ENCODE measurements at regions not wholly inside any gene's neighbourhood (a gene's known extent, or its start where the extent isn't known, plus 50 kb on each side); places are given as distances from the start of the nearest gene placed in this dataset.

- ATAC-seq (no peak), DNase-seq (ENCODE audit: low spot score) (no peak)
- no peak overlapping the region for H3K4me3 ChIP-seq
- Mint-ChIP-seq H3K27ac (no peak overlapping the region; the same call in 1 of the 2 replicates), H3K9me3 (peaks cover 11% of the 10 kb centered on the region; the same call in 2 of the 3 replicates), H3K27me3 (ENCODE audit: insufficient read depth, low read depth, poor library complexity) (no peaks in the 10 kb centered on the region), H3K4me1 (no peaks in the 10 kb centered on the region), H3K36me3 (ENCODE audit: low read depth) (no peaks in the 10 kb centered on the region), H3K4me3 (no peak overlapping the region)
- no peaks in the 10 kb centered on the region for H3K36me3 ChIP-seq (ENCODE audit: insufficient read depth)
- H3K27ac ChIP-seq (ENCODE audit: low read depth): no peak overlapping the region
- TF ChIP-seq EZH2 (IDR thresholded peaks at IDR 0.05; ENCODE audit: low read depth, unreplicated experiment): no peak
- no peak for TF ChIP-seq CREB1 (CRISPR knock-in tag; IDR thresholded peaks at IDR 0.05; ENCODE audit: low read depth)
- no peaks in the 10 kb centered on the region for H3K27me3 ChIP-seq (ENCODE audit: insufficient read depth)
- H3F3A ChIP-seq (replicated peaks; ENCODE audit: low read depth): no peaks in the 10 kb centered on the region
- no peaks in the 10 kb centered on the region for H3K79me2 ChIP-seq (replicated peaks; ENCODE audit: insufficient read depth)
- H4K20me1 ChIP-seq (replicated peaks; ENCODE audit: insufficient read depth): no peaks in the 10 kb centered on the region
- H2AFZ ChIP-seq: no peak overlapping the region
- H3K4me1 ChIP-seq (ENCODE audit: insufficient read depth): no peaks in the 10 kb centered on the region
- H3K4me2 ChIP-seq: no peak overlapping the region
- H3K9me2 ChIP-seq (ENCODE audit: insufficient read depth): no peaks in the 10 kb centered on the region
Observed at GRCh38 chr21:16102113-16102512, 372.3 kb downstream of the USP25 start.

- H4K20me1 ChIP-seq (replicated peaks; ENCODE audit: insufficient read depth): no peaks in the 10 kb centered on the region
- no peaks in the 10 kb centered on the region for H3K27me3 ChIP-seq (ENCODE audit: insufficient read depth)
- no peaks in the 10 kb centered on the region for H3F3A ChIP-seq (replicated peaks; ENCODE audit: low read depth)
- DNase-seq (ENCODE audit: low spot score) (no peak), ATAC-seq (no peak)
- H3K4me1 ChIP-seq (ENCODE audit: insufficient read depth): no peaks in the 10 kb centered on the region
- Mint-ChIP-seq H3K27me3 (ENCODE audit: insufficient read depth, low read depth, poor library complexity) (no peaks in the 10 kb centered on the region), H3K4me3 (no peak overlapping the region), H3K36me3 (ENCODE audit: low read depth) (no peaks in the 10 kb centered on the region; the same call in 2 of the 3 replicates), H3K9me3 (peaks cover 11% of the 10 kb centered on the region; the same call in 2 of the 3 replicates), H3K27ac (no peak overlapping the region), H3K4me1 (peaks cover 6% of the 10 kb centered on the region; the same call in 2 of the 3 replicates)
- no peak overlapping the region for H3K4me3 ChIP-seq
- no peaks in the 10 kb centered on the region for H3K9me2 ChIP-seq (ENCODE audit: insufficient read depth)
- no peak overlapping the region for H3K27ac ChIP-seq (ENCODE audit: low read depth)
- TF ChIP-seq EZH2phosphoT487 (IDR thresholded peaks at IDR 0.05; ENCODE audit: unreplicated experiment) (no peak), ZNF462 (CRISPR knock-in tag; IDR thresholded peaks at IDR 0.05) (no peak), REST (IDR thresholded peaks at IDR 0.05; ENCODE audit: unreplicated experiment) (no peak), NANOG (IDR thresholded peaks at IDR 0.05; ENCODE audit: borderline replicate concordance) (no peak), CREB1 (CRISPR knock-in tag; IDR thresholded peaks at IDR 0.05; ENCODE audit: low read depth) (no peak)
- TF ChIP-seq, protein P1, sequence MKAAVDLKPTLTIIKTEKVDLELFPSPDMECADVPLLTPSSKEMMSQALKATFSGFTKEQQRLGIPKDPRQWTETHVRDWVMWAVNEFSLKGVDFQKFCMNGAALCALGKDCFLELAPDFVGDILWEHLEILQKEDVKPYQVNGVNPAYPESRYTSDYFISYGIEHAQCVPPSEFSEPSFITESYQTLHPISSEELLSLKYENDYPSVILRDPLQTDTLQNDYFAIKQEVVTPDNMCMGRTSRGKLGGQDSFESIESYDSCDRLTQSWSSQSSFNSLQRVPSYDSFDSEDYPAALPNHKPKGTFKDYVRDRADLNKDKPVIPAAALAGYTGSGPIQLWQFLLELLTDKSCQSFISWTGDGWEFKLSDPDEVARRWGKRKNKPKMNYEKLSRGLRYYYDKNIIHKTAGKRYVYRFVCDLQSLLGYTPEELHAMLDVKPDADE (IDR thresholded peaks at IDR 0.05): no peak
- H2AFZ ChIP-seq: no peak overlapping the region
- H3K79me2 ChIP-seq (replicated peaks; ENCODE audit: insufficient read depth): no peaks in the 10 kb centered on the region
- no peaks in the 10 kb centered on the region for H3K36me3 ChIP-seq (ENCODE audit: insufficient read depth)
- H3K4me2 ChIP-seq: no peak overlapping the region
Observed at GRCh38 chr21:16108561-16109075, 378.8 kb downstream of the USP25 start.

Data from GM23338 (cell line).